CD14-positive monocyte (primary cell): ENCODE measurements at regions not wholly inside any gene's neighbourhood (a gene's known extent, or its start where the extent isn't known, plus 50 kb on each side); places are given as distances from the start of the nearest gene placed in this dataset.

Experiments used
- DNase-seq, 3 donors: peaks; one replicate each; pipeline ENCODE4 v3.0.0-alpha.2; 2011 to 2022
- H2AFZ ChIP-seq: 2 replicates; pipeline ENCODE4 v1.6.0; 2012; ENCODE audit warnings: mild to moderate bottlenecking, low read depth, low read length, inconsistent platforms; ENCODE audit not compliant: insufficient read depth, poor library complexity, severe bottlenecking
- H3K27ac ChIP-seq, 2 donors: 1 replicate in 1 of 2; 2 replicates in 1 of 2; pipeline ENCODE4 v1.5.1; 2012 to 2013; ENCODE audit warnings: low read length in 2 of 2, control low read depth in 1 of 2, inconsistent platforms in 1 of 2, low read depth in 1 of 2, mild to moderate bottlenecking in 1 of 2
- H3K27me3 ChIP-seq, 2 donors: one replicate each; pipeline versions ENCODE4 v1.6.0 to v1.6.1; 2011 to 2013; ENCODE audit warnings: low read length in 2 of 2; ENCODE audit not compliant: control insufficient read depth in 2 of 2, insufficient read depth in 2 of 2
- H3K36me3 ChIP-seq, 2 donors: replicated peaks in 1 of 2; 1 replicate in 1 of 2; 2 replicates in 1 of 2; pipeline versions ENCODE4 v1.5.1 to v1.6.1; 2012 to 2013; ENCODE audit warnings: low read length in 2 of 2, control low read depth in 1 of 2, inconsistent platforms in 1 of 2, mild to moderate bottlenecking in 1 of 2; ENCODE audit not compliant: insufficient read depth in 2 of 2, control insufficient read depth in 1 of 2
- H3K4me1 ChIP-seq, 2 donors: 1 replicate in 1 of 2; 2 replicates in 1 of 2; pipeline versions ENCODE4 v1.5.1 to v1.6.1; 2012 to 2013; ENCODE audit warnings: low read length in 2 of 2, control low read depth in 1 of 2, inconsistent platforms in 1 of 2, mild to moderate bottlenecking in 1 of 2, moderate library complexity in 1 of 2; ENCODE audit not compliant: insufficient read depth in 2 of 2, control insufficient read depth in 1 of 2
- H3K4me2 ChIP-seq: replicated peaks from 2 replicates; pipeline ENCODE3; 2012; ENCODE audit warnings: low read length, moderate library complexity, mild to moderate bottlenecking; ENCODE audit not compliant: poor library complexity, severe bottlenecking; ENCODE audit errors: extremely low read depth
- H3K4me3 ChIP-seq, 3 experiments: fragments of 200-600 bp in 1 of 3; sonication (generic) in 1 of 3; replicated peaks in 1 of 3; 1 replicate in 2 of 3; 2 replicates in 1 of 3; pipeline ENCODE4 v1.5.1; 2011 to 2013; ENCODE audit warnings: low read length in 3 of 3, mild to moderate bottlenecking in 3 of 3, control low read depth in 2 of 3, low read depth in 2 of 3, inconsistent platforms in 1 of 3, moderate library complexity in 1 of 3
- H3K79me2 ChIP-seq: 2 replicates; pipeline ENCODE4 v1.6.0; 2012; ENCODE audit warnings: mild to moderate bottlenecking, control low read depth, inconsistent platforms, low read length, moderate library complexity; ENCODE audit not compliant: insufficient read depth
- H3K9ac ChIP-seq: 2 replicates; pipeline ENCODE4 v1.6.0; 2017; ENCODE audit warnings: low read length, mild to moderate bottlenecking; ENCODE audit not compliant: insufficient read depth, poor library complexity, severe bottlenecking
- H3K9me3 ChIP-seq, 2 donors: replicated peaks in 1 of 2; 1 replicate in 1 of 2; 2 replicates in 1 of 2; pipeline versions ENCODE4 v1.5.1 to v1.6.1; 2012 to 2013; ENCODE audit warnings: low read length in 2 of 2, control low read depth in 1 of 2; ENCODE audit not compliant: control insufficient read depth in 1 of 2, insufficient read depth in 1 of 2
- H4K20me1 ChIP-seq: 2 replicates; pipeline ENCODE4 v1.6.0; 2012; ENCODE audit warnings: mild to moderate bottlenecking, low read length, control low read depth, moderate library complexity; ENCODE audit not compliant: insufficient read depth
- H3K27ac Mint-ChIP-seq, 7 donors: one replicate each; pipeline ENCODE4 v1.8.0; 2020; ENCODE audit warnings: mild to moderate bottlenecking in 7 of 7, mixed read lengths in 7 of 7, moderate library complexity in 6 of 7, inconsistent platforms in 2 of 7
- H3K27me3 Mint-ChIP-seq, 3 donors: one replicate each; pipeline ENCODE4 v1.8.0; 2021 to 2022; ENCODE audit warnings: low read depth in 3 of 3, mild to moderate bottlenecking in 3 of 3, mixed read lengths in 3 of 3, moderate library complexity in 3 of 3, inconsistent platforms in 1 of 3
- H3K36me3 Mint-ChIP-seq, 2 donors: one replicate each; pipeline ENCODE4 v1.8.0; 2020; ENCODE audit warnings: mixed read lengths in 2 of 2, inconsistent platforms in 1 of 2, mild to moderate bottlenecking in 1 of 2
- H3K4me1 Mint-ChIP-seq: one replicate; pipeline ENCODE4 v1.8.0; 2020; ENCODE audit warnings: mild to moderate bottlenecking, mixed read lengths
- H3K4me3 Mint-ChIP-seq, 2 donors: one replicate each; pipeline ENCODE4 v1.8.0; 2020; ENCODE audit warnings: mild to moderate bottlenecking in 2 of 2, mixed read lengths in 2 of 2, moderate library complexity in 1 of 2
- H3K9me3 Mint-ChIP-seq, 7 donors: one replicate each; pipeline ENCODE4 v1.8.0; 2020 to 2022; ENCODE audit warnings: mixed read lengths in 7 of 7, mild to moderate bottlenecking in 6 of 7, moderate library complexity in 6 of 7, inconsistent platforms in 2 of 7
- CTCF ChIP-seq: fragments of 200-600 bp; IDR thresholded peaks from one replicate; pipeline ENCODE4 v1.8.0; 2022; ENCODE audit warnings: antibody characterized with exemption, mild to moderate bottlenecking
- whole genome bisulfite sequencing: methylation state at CpG from one replicate; pipeline ENCODE4 v1.1.5; 2013; ENCODE audit warnings: missing lambda C conversion rate; ENCODE audit not compliant: insufficient coverage; 5-methylcytosine and 5-hydroxymethylcytosine counted together
- intact Hi-C, 2 donors: fragments of 100-400 bp; cut with micrococcal nuclease; formaldehyde crosslinking; loops; one replicate each; pipeline versions ENCODE4 v1.15.0 to v1.15.1; 2023

GRCh38 chr9:23938908-23939307, 112.9 kb upstream of the ELAVL2 start:
- intact Hi-C loops, result no loop called here
- Mint-ChIP-seq H3K9me3 (peaks cover 2 to 16% (median 7%) of the 10 kb centered on the region in 7 donors), H3K27me3 (no peaks in the 10 kb centered on the region), H3K4me3 (no peak overlapping the region), H3K27ac (no peak overlapping the region), H3K36me3 (no peaks in the 10 kb centered on the region), H3K4me1 (no peaks in the 10 kb centered on the region)
- Histone ChIP-seq H3K79me2 (no peaks in the 10 kb centered on the region), H3K9ac (no peak overlapping the region), H3K27ac (no peak overlapping the region), H2AFZ (no peak overlapping the region), H3K36me3 (no peaks in the 10 kb centered on the region), H3K9me3 (peaks cover 10 to 14% of the 10 kb centered on the region in 2 donors), H3K27me3 (no peaks in the 10 kb centered on the region), H3K4me1 (no peaks in the 10 kb centered on the region), H3K4me2 (no peak overlapping the region), H4K20me1 (no peaks in the 10 kb centered on the region), H3K4me3 (no peak overlapping the region)
- no peak for DNase-seq
- no CpG with 5 or more reads among the region's 1 CpG for WGBS
- no peak for TF ChIP-seq CTCF

DNA sequence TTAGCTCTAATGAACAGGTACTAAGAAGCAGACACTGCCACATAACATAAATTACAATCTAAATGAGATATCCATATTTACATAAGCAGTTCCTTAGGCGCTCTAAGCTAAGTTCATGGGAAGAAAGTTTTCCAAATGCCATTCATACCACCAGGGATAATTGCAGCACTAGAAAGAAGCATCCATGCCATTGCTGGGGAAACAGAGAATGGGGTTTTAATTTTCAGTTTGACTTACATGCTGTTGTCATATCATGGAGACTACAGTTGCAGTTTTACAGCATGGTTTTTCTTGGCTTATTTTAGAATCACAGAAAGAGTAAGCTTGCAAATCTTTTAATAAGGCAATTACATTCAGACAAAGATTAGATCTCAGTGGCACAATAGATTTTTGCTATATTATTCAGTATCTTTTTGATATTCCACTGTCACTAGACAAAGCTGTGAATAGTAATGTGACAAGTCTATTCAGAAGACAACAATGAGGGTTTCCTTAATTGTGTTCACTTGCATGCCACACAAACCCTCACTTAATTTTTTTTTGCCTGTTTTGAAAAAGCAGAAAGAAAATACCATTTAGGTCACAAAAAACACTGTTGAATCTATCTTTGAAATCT, 108.4 kb upstream of the ELAVL2 start:
- Histone ChIP-seq H3K36me3 (no peaks in the 10 kb centered on the region), H3K27ac (no peak overlapping the region), H3K4me2 (no peak overlapping the region), H2AFZ (no peak overlapping the region), H4K20me1 (no peaks in the 10 kb centered on the region), H3K9me3 (no peaks in the 10 kb centered on the region), H3K79me2 (no peaks in the 10 kb centered on the region), H3K4me3 (no peak overlapping the region), H3K9ac (no peak overlapping the region), H3K4me1 (no peaks in the 10 kb centered on the region), H3K27me3 (no peaks in the 10 kb centered on the region)
- no peak for DNase-seq
- intact Hi-C loops, result no loop called here
- TF ChIP-seq CTCF, result no peak
- Mint-ChIP-seq H3K36me3 (no peaks in the 10 kb centered on the region), H3K9me3 (peaks cover 0 to 5% (median 3%) of the 10 kb centered on the region in 7 donors), H3K4me1 (no peaks in the 10 kb centered on the region), H3K4me3 (no peak overlapping the region), H3K27ac (no peak overlapping the region), H3K27me3 (no peaks in the 10 kb centered on the region)
- WGBS, result no CpG with 5 or more reads among the region's 1 CpG
